Fibroblast of skin of left biceps (primary cell): ENCODE measurements at regions not wholly inside any gene's neighbourhood (a gene's known extent, or its start where the extent isn't known, plus 50 kb on each side); places are given as distances from the start of the nearest gene placed in this dataset.

ENCODE experiments used
- DNase-seq, 2 experiments: peaks; one replicate each; pipeline ENCODE4 v3.0.0-alpha.2; 2013; ENCODE audit warnings: low read depth in 2 of 2

DNA sequence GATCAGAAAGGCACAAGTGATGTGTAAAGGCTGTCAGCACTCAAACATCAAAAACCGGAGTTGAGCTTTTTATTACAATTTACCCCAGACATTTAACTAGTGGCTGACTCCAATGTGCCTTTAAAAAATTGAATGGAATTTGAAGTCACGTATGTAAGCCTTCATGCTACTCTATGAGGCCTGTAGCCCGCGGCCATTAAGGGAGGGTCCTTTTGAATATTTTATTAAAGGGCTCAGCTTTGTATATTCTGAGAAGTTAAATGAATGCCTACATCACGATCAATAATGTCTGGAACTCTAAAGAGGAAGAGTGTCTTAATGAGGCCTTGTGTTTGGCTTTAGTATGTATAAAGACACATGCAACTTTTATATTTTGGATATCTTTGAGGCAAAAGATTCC, 916.6 kb upstream of the CELF2 start:
- no peak for DNase-seq

DNA sequence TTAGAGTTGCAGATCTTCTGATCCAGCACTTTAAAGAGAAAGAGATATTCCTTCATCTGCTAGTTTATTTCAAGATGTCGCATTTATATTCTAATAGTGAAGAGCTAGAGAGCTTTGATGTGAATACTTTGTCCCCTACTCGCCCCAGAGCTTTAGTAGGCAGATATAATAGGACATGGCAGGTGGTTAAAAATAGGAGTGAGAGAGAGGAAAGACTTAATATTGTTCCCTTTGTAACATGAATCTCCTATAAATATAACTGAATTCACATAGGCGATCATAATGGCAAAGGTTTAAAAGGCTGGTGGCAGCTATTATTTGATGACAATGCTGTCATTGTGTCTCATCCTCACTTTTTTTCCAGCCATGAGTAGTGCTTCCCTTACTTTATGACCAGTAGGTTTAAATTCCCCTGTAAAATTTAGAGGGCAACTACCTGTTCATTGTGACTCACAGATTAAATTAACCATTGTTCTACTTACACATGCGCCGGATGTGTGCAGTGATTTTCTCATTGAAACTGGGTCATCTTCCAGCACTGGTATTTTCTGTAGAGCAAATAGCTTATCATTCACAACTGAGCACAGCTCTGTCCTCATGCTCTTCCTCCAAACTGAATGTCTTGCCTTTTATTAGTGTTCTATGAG, 906.7 kb upstream of the CELF2 start:
- no peak for DNase-seq

DNA sequence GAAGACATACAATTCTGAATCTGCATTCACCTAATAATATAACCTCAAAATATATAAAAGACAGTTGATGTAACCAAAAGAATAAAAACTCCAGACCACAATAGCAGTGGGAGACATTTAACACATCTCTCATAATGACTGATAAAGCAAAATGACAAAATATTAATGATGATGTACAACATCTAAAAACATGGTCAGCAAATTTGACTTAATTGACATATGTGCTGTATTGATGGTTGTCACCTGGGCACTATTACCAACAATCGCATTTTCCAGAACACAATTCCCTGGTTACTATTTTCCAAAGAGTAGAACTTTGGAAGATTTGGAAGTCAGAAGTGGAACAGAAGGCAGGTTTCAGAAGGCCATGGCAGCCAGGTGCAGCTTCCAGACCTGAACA, 899.5 kb upstream of the CELF2 start:
- no peak for DNase-seq

- no peak for DNase-seq
Measured at GRCh38 chr10:10120671-10121070, 897.0 kb upstream of the CELF2 start.

- no peak for DNase-seq
Measured at GRCh38 chr10:10125676-10126075, 892.0 kb upstream of the CELF2 start.

- DNase-seq: no peak
Measured at GRCh38 chr10:10126218-10126617, 891.5 kb upstream of the CELF2 start.

- peak; percentile 19 to 33 for DNase-seq
Measured at GRCh38 chr10:10128387-10128786, 889.3 kb upstream of the CELF2 start.

DNA sequence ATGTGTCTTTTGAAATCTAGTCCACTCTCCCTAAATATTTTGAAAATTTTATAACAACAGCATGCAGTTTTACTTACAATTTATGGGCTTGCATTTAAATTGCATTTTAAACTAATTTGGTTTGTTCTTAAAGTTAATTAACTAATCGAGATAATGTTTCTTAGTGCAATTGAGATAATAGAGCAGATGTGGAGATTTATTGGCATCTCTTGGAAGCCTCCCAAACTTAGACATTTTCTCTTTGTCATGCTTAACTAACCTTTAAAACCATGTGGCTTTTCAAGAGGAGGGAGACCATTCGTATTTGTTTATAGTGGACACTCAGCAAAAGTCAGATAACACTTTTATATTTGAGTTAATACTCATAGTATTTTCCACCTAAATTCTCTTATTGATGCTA, 887.0 kb upstream of the CELF2 start:
- DNase-seq: no peak

DNA sequence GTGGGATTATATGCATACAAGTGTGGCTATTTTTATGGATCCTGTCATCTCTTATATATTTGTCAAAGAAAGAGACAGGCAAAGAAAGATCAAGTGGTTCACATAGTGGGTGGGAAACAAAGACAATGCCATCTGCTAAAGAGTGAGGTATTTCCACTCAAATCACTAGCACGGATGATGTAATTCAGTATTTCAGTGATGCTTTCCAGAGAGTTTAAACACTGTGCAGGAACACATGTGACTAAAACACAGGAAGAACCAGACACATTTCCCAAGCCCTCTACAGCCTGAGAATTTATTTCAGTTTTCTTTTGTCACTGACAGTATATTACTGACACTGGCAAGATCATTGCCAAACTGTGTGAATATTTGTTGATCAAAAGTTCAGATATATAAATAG, 885.7 kb upstream of the CELF2 start:
- DNase-seq: no peak

GRCh38 chr10:10133281-10133680, 884.4 kb upstream of the CELF2 start:
- DNase-seq: no peak

DNA sequence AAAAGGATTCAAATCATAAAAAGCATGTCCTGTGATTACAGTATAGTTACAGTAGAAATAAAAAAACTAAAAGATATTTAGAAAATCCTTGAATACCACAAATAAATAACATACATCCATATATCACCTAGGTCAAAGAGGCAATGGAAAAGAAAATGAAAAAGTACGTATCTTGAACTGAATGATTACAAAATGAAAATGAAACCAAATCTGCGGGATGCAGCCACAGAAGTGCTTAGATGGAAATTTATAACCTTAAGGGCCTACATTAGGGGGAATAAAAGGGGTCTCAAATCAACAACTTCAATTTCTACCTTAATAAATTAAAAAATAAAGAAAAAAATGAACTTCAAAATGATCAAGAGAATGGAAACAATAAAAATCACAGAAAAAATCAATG, 879.0 kb upstream of the CELF2 start:
- no peak for DNase-seq

DNA sequence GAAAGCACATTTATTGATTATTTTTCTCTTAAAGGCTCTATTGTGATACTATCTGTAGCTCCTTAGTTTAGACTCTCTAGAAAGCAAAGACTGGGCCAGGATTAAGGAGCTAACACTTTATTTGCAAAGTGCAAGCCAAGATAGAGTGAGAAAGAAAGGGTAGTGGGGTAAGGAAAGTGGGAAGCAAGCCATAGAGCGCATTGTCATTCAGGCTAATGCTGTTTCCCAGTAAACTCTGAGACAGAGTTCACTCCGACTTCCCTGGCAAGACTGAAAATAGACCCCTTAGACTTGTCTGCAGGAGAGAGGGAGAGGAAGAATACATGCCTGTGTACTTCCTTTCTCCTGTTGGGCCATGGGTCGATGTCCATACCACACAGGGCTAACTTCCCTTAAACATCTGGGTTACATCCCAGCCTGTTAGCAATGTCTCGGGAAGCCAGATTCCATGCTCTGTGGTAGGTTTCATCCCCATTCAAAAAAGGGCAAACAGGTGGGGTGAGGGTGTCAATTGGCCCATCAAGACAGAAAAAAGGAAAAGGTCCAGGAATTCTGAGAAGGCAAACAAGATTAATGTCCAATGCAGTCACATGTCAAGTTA, 875.8 kb upstream of the CELF2 start:
- no peak for DNase-seq

GRCh38 chr10:10146604-10147003, 871.1 kb upstream of the CELF2 start:
- DNase-seq: no peak

DNA sequence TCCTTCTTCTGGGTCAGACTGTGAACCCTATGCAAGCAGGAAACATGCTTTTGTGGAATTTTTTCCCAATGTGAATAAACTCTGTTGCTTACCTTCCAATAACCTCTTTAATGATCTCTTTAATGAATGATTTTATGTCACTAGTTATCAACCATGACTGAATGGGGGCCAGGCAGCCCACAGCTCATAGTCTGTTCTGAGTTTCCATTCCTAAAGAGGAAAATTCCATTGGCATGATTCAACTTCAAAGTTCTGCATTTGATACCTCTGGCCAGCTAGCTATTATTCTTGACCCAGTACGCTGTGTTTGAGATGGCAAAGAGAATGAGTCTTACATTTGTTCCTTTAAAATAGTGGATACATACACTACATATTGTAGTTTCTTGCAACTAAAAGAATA, 867.8 kb upstream of the CELF2 start:
- no peak for DNase-seq

GRCh38 chr10:10156917-10157600, 860.6 kb upstream of the CELF2 start:
- no peak for DNase-seq

- DNase-seq: no peak
Measured at GRCh38 chr10:10160821-10161312, 856.8 kb upstream of the CELF2 start.

DNA sequence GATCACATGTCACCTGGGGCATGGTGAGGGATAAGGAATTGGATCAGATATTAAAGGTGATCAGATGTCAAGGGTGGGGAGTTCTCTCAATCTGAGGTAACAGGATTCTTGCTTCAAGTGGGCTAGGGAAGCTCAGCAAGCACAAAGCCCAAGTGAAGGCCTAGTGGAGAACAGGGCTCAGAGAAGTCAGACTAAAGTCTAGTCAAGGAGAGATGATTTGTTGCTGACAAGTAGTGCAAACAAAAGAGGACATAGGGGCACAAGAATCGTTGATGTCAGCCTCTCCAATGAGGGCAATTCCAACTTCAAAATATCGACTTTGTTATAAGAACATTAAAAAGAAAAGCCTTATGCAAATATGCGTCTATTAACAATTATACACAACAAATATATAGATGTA, 852.8 kb upstream of the CELF2 start:
- no peak for DNase-seq

GRCh38 chr10:10165415-10165814, 852.3 kb upstream of the CELF2 start:
- DNase-seq: no peak

DNA sequence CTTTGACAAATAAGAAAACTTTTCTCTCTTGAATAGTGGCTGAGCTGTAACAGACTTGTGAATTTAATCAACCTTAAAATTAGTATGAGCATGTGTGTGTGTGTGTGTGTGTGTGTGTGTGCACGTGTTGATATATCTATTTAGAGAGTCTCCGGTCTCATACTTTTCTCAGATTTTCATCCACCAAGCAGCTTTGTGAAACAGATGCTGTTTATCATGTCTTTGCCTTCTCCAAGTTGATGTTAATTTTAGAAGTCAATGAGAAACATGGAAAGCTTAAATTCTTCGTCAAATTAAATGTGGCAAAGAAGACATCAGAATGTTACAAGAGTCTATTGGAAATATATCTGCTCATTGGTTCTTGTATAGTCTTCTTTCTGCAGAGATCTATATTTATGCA, 839.2 kb upstream of the CELF2 start:
- no peak for DNase-seq

- DNase-seq: no peak
Measured at GRCh38 chr10:10193848-10194247, 823.8 kb upstream of the CELF2 start.

- DNase-seq: no peak
Measured at GRCh38 chr10:10196701-10197100, 821.0 kb upstream of the CELF2 start.

GRCh38 chr10:10197423-10197822, 820.2 kb upstream of the CELF2 start:
- DNase-seq: no peak

- DNase-seq: no peak
Measured at GRCh38 chr10:10198363-10198762, 819.3 kb upstream of the CELF2 start.
